SK-N-MC (cell line): ENCODE measurements at regions not wholly inside any gene's neighbourhood (a gene's known extent, or its start where the extent isn't known, plus 50 kb on each side); places are given as distances from the start of the nearest gene placed in this dataset.

Source experiments
- DNase-seq: peaks from one replicate; pipeline ENCODE4 v3.0.0-alpha.2; 2011; ENCODE audit warnings: low read depth, low spot score
- H3K27ac ChIP-seq: fragments of 200-600 bp; sonication (generic); 2 replicates; pipeline ENCODE4 v1.5.1; 2016; ENCODE audit warnings: mixed run types
- H3K36me3 ChIP-seq: fragments of 200-600 bp; sonication (generic); 2 replicates; pipeline ENCODE4 v1.6.1; 2017; ENCODE audit warnings: antibody characterized with exemption, low read length, mixed read lengths; ENCODE audit not compliant: insufficient read depth
- H3K4me3 ChIP-seq: fragments of 200-600 bp; sonication (generic); 2 replicates; pipeline ENCODE4 v1.5.1; 2016
- H3K9ac ChIP-seq: fragments of 200-600 bp; sonication (generic); 2 replicates; pipeline ENCODE4 v1.8.0; 2017; ENCODE audit warnings: mixed run types, mixed read lengths; ENCODE audit not compliant: insufficient read length
- H3K9me3 ChIP-seq: fragments of 200-600 bp; sonication (generic); 2 replicates; pipeline ENCODE4 v1.6.1; 2017; ENCODE audit warnings: low read depth, mild to moderate bottlenecking, antibody characterized with exemption, low read length, moderate library complexity, mixed read lengths
- EZH2 ChIP-seq: fragments of 200-600 bp; sonication (generic); IDR thresholded peaks from one replicate; pipeline ENCODE4 v1.6.1; 2017; ENCODE audit warnings: antibody characterized with exemption
- FOXP2 ChIP-seq: optimal IDR thresholded peaks from 2 replicates; pipeline ENCODE3; 2011; ENCODE audit warnings: mild to moderate bottlenecking, moderate library complexity; ENCODE audit not compliant: insufficient read depth; ENCODE audit errors: extremely low read length, control extremely low read depth
- POLR2AphosphoS5 ChIP-seq: IDR thresholded peaks from 2 replicates; pipeline ENCODE4 v1.6.1; 2012; ENCODE audit warnings: mild to moderate bottlenecking, low read depth, low read length, borderline replicate concordance

DNA sequence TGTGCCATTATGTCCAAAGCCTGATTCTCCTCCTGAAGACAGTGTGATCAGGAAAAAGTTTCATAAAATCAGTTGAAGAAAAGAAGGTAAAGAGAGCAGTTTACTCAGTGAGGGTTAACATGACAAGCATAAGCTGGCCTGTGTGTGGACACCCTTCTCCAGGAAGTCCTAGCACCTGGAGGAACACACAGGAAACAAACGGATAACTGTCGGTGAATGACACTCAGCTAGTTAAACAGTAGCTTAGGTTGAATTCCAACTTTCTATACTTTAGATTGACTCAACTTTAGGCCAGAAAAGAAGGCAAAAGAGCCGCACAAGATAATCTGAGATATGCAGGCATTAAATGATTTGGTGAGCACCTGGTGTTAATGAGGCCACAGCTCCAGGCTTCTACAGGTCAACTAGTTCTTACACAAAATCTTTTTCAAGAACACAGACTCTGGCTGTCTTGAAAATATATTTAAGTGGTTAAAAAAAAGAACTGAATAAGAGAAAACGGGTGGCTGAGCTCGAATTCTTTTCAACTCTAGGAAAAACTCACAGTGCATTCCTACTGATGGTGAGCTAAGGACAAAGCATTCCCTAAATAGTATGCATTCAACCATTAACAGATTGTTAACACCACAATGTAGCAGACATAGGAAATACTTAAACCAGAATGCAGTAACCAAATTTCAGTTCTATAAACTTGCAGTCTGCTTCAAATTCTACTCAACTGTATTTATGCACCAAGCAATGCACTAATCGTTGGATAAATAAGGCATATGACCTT lies 56.9 kb upstream of the TSPAN8 start:
- Histone ChIP-seq H3K27ac (no peak overlapping the region), H3K9me3 (no peaks in the 10 kb centered on the region), H3K9ac (no peak overlapping the region), H3K36me3 (no peaks in the 10 kb centered on the region), H3K4me3 (no peak overlapping the region)
- DNase-seq: no peak
- no peak for TF ChIP-seq FOXP2
- no peak for TF ChIP-seq EZH2
- no peak for TF ChIP-seq POLR2AphosphoS5

DNA sequence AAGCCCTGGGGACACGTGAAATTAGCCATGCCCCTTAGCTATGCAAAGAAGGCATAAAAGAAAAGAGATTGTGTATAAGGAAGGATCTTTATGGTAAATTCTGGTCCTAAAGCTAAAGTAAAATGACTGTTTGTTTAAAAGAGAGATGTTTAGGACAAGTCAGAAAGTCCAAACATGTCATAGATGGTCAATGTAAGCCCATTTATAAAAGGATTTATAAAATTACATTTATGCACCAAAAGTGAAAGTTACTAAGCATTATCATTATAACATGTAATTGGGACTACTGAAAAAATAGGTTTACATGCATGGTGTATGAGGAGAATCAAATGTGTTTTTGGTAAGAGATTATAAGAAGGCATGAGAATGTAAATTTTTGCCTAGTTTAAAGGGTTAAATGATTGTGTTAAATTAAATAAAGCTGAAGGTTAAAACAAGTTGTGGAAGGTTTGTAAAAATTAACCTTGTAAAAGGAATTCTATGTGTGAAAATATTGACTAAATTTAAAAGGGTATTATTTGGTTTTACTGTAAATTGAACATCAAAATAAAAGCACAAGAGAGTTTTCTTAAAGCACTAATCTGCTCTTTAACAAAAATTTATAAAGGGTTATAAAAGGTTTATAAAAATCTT lies 50.4 kb upstream of the TSPAN8 start:
- no peak overlapping the region for H3K4me3 ChIP-seq
- DNase-seq: no peak
- TF ChIP-seq FOXP2 (no peak), POLR2AphosphoS5 (no peak), EZH2 (no peak)

More for the DNA sequence above, 50.4 kb upstream of the TSPAN8 start:
- Histone ChIP-seq H3K36me3 (no peaks in the 10 kb centered on the region), H3K9ac (no peak overlapping the region), H3K9me3 (no peaks in the 10 kb centered on the region; the same call in 1 of the 2 replicates), H3K27ac (no peak overlapping the region)
